Osteoblast (primary cell): ENCODE measurements at regions not wholly inside any gene's neighbourhood (a gene's known extent, or its start where the extent isn't known, plus 50 kb on each side); places are given as distances from the start of the nearest gene placed in this dataset.

Source experiments
- DNase-seq: peaks from one replicate; pipeline ENCODE4 v3.0.0; 2011; ENCODE audit warnings: low spot score, mixed read lengths; ENCODE audit not compliant: insufficient read length; ENCODE audit errors: missing footprints
- H2AFZ ChIP-seq: 2 replicates; pipeline ENCODE4 v1.6.0; 2011; ENCODE audit warnings: mild to moderate bottlenecking, low read length
- H3K27ac ChIP-seq: 2 replicates; pipeline ENCODE4 v1.5.1; 2011; ENCODE audit warnings: mild to moderate bottlenecking, low read depth, low read length, moderate library complexity
- H3K27me3 ChIP-seq: 2 replicates; pipeline ENCODE4 v1.6.0; 2012; ENCODE audit warnings: mild to moderate bottlenecking, control low read depth, inconsistent platforms, low read length, moderate library complexity; ENCODE audit not compliant: insufficient read depth
- H3K36me3 ChIP-seq: 2 replicates; pipeline ENCODE4 v1.5.1; 2011; ENCODE audit warnings: mild to moderate bottlenecking, low read length, control low read depth, moderate library complexity; ENCODE audit not compliant: insufficient read depth
- H3K4me1 ChIP-seq: 2 replicates; pipeline ENCODE4 v1.5.1; 2011; ENCODE audit warnings: mild to moderate bottlenecking, low read length, control low read depth, moderate library complexity; ENCODE audit not compliant: insufficient read depth
- H3K4me2 ChIP-seq: 2 replicates; pipeline ENCODE4 v1.6.0; 2011; ENCODE audit warnings: mild to moderate bottlenecking, low read length; ENCODE audit not compliant: insufficient read depth
- H3K4me3 ChIP-seq: fragments of 200-600 bp; sonication (generic); 3 replicates; pipeline ENCODE4 v1.5.1; 2012; ENCODE audit warnings: mild to moderate bottlenecking, low read length, inconsistent platforms; ENCODE audit not compliant: insufficient read depth
- H3K79me2 ChIP-seq: 2 replicates; pipeline ENCODE4 v1.6.0; 2012; ENCODE audit warnings: mild to moderate bottlenecking, low read length, control low read depth, inconsistent platforms; ENCODE audit not compliant: insufficient read depth
- H3K9me3 ChIP-seq: 2 replicates; pipeline ENCODE4 v1.5.1; 2011; ENCODE audit warnings: low read depth, low read length, control low read depth
- H4K20me1 ChIP-seq: 2 replicates; pipeline ENCODE4 v1.6.0; 2012; ENCODE audit warnings: mild to moderate bottlenecking, low read length, control low read depth; ENCODE audit not compliant: insufficient read depth
- TF ChIP-seq, protein P1 (sequence below): IDR thresholded peaks from 2 replicates; pipeline ENCODE4 v1.5.1; 2011; ENCODE audit warnings: mild to moderate bottlenecking, low read depth, low read length, moderate library complexity; ENCODE audit errors: extremely low read depth

GRCh38 chr10:63922468-63923284 is 401.5 kb downstream of the REEP3 start:
- Histone ChIP-seq H3K36me3 (no peaks in the 10 kb centered on the region), H3K27ac (no peak overlapping the region), H3K4me3 (no peak overlapping the region), H3K9me3 (no peaks in the 10 kb centered on the region), H3K4me1 (no peaks in the 10 kb centered on the region), H2AFZ (no peak overlapping the region), H4K20me1 (no peaks in the 10 kb centered on the region), H3K27me3 (no peaks in the 10 kb centered on the region), H3K79me2 (no peaks in the 10 kb centered on the region), H3K4me2 (no peak overlapping the region)
- TF ChIP-seq, protein P1, sequence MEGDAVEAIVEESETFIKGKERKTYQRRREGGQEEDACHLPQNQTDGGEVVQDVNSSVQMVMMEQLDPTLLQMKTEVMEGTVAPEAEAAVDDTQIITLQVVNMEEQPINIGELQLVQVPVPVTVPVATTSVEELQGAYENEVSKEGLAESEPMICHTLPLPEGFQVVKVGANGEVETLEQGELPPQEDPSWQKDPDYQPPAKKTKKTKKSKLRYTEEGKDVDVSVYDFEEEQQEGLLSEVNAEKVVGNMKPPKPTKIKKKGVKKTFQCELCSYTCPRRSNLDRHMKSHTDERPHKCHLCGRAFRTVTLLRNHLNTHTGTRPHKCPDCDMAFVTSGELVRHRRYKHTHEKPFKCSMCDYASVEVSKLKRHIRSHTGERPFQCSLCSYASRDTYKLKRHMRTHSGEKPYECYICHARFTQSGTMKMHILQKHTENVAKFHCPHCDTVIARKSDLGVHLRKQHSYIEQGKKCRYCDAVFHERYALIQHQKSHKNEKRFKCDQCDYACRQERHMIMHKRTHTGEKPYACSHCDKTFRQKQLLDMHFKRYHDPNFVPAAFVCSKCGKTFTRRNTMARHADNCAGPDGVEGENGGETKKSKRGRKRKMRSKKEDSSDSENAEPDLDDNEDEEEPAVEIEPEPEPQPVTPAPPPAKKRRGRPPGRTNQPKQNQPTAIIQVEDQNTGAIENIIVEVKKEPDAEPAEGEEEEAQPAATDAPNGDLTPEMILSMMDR = no peak
- no peak for DNase-seq

DNA sequence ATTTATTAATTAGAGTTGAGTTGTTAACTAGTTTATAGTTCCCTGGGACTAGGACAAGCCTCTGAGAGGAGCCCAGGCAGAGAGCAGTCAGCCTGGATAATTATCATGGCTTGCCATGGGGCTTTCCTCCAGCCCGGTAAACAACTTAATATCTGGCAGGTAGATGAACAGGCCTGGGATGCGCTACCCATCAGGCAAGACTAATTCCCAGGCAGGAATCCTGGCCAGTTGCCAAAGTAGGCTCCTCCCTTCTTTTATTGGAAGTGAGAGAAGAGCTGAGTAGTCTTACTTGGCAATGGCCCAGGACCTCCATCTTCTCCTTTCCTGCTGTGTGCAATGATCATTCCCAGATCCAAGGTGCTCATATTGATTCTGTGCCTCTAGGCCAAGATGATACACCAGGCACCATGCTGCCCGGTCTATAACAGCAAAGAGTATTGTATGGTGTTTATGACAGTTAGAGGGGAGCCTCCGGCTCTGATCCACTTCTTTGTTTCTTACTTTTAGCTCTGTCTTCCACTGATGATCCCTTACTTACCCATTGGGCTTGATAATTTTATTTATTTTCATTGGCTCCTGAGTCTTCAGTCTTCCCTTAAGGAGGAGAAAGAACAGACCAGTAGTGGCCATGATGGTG is 408.7 kb downstream of the REEP3 start:
- Histone ChIP-seq H4K20me1 (no peaks in the 10 kb centered on the region), H3K4me1 (no peaks in the 10 kb centered on the region), H3K79me2 (no peaks in the 10 kb centered on the region), H2AFZ (no peak overlapping the region), H3K9me3 (no peaks in the 10 kb centered on the region), H3K27me3 (no peaks in the 10 kb centered on the region), H3K36me3 (no peaks in the 10 kb centered on the region), H3K27ac (no peak overlapping the region), H3K4me2 (no peak overlapping the region), H3K4me3 (no peak overlapping the region)
- no peak for DNase-seq
- TF ChIP-seq, protein P1 = no peak

DNA sequence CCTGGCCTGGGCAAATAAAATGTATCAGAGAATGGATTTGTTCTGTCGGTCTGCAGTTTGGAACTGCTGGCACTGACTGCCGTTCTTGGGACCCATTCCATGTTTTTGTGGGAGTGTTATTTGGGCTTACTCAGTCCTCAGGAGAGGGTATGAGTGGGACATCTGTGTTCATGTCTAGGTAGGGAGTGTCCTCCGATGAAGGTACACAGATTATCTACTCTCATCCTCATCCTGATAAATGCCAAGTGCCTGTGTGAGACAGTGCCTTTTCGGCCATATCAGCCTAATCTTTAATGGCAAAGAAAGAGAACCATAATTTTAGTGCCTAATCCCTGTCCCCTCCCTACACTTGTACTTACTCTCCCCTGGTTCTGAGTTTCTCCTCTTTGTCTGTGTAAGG is 409.4 kb downstream of the REEP3 start:
- Histone ChIP-seq H3K9me3 (no peaks in the 10 kb centered on the region), H3K4me3 (no peak overlapping the region), H3K4me1 (no peaks in the 10 kb centered on the region), H3K36me3 (no peaks in the 10 kb centered on the region), H2AFZ (no peak overlapping the region), H4K20me1 (no peaks in the 10 kb centered on the region), H3K4me2 (no peak overlapping the region), H3K27me3 (no peaks in the 10 kb centered on the region), H3K27ac (no peak overlapping the region), H3K79me2 (no peaks in the 10 kb centered on the region)
- no peak for DNase-seq
- TF ChIP-seq, protein P1 = no peak

GRCh38 chr10:63935705-63936104 is 414.5 kb downstream of the REEP3 start:
- no peak overlapping the region for H3K27ac ChIP-seq
- DNase-seq = no peak
- H3K9me3 ChIP-seq = no peaks in the 10 kb centered on the region
- TF ChIP-seq, protein P1 = peak; percentile 16
- no peak overlapping the region for H3K4me3 ChIP-seq
- no peak overlapping the region for H2AFZ ChIP-seq
- no peaks in the 10 kb centered on the region for H3K4me1 ChIP-seq
- H3K4me2 ChIP-seq = no peak overlapping the region
- H3K36me3 ChIP-seq = no peaks in the 10 kb centered on the region
- no peaks in the 10 kb centered on the region for H3K79me2 ChIP-seq
- no peaks in the 10 kb centered on the region for H3K27me3 ChIP-seq
- no peaks in the 10 kb centered on the region for H4K20me1 ChIP-seq
